ENCODE measurements at regions not wholly inside any gene's neighbourhood (a gene's known extent, or its start where the extent isn't known, plus 50 kb on each side); places are given as distances from the start of the nearest gene placed in this dataset.
A peak's percentile ranks its signal among the peaks of the same experiment; 100 is the strongest.
"Not testable (repeated sequence)": the region's sequence is repeated elsewhere in the genome, so short reads cannot be mapped to it uniquely, and the experiment has no call there.

GRCh38 chr16:25563700-25564099 lies 128.1 kb upstream of the HS3ST4 start:
- DNase-seq (ENCODE audit: low read depth), result no peak

DNA sequence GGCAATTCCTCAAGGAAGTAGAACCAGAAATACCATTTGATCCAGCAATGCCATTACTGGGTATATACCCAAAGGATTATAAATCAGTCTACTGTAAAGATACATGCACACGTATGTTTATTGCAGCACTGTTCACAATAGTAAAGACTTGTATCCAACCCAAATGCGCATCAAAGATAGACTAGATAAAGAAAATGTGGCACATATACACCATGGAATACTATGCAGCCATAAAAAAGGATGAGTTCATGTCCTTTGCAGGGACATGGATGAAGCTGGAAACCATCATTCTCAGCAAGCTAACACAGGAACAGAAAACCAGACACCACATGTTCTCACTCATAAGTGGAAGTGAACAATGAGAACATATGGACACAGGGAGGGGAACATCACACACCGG lies 130.0 kb upstream of the HS3ST4 start:
- DNase-seq (ENCODE audit: low read depth), result not testable (repeated sequence)

DNA sequence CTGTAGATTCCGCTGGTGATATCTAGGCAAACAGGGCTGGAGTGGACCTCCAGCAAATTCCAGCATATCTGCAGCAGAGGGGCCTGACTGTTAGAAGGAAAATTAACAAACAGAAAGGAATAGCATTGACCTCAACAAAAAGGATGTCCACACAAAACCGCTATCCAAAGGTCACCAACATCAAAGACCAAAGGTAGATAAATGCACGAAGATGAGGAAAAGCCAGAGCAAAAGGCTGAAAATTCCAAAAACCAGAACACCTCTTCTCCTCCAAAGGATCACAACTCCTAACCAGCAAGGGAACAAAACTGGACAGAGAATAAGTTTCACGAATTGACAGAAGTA lies 134.8 kb upstream of the HS3ST4 start:
- not testable (repeated sequence) for DNase-seq (ENCODE audit: low read depth)

- not testable (repeated sequence) for DNase-seq (ENCODE audit: low read depth)
These were observed 135.3 kb upstream of the HS3ST4 start for GRCh38 chr16:25556289-25556967.

DNA sequence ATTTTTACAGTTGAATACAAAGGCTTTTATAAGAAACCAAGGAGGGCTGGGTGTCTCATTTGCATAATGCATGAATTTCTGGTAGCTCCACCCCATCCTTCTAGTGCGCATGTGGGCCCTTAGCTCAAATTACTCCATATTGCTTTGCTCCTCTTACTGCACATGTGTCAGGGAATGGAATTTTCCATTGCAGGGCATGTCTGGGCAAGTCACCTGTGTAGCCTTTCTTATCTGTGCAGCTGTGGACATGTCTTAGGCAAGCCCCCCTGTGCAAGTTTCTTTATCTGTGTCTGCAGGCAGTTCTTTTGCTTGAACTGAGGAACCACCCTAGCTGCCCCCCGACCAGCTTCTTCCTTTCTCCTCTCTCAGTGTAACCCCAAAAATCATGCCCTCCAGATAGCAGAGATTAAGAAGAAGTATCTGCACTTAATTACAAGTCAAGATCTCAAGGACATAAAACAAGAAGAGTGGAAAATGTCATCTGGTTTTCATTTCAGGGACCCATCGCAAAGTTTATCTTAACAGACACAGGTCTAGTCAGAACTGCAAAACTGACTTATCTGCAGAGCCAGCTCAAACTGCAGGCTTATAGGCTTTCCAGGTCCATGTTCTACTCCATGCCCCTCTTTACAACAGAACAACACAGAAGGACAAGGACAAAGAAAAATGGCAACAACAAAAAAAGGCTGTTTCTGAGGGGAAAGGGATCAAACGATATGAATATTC lies 137.9 kb upstream of the HS3ST4 start:
- DNase-seq (ENCODE audit: low read depth), result peak; percentile 29

- DNase-seq (ENCODE audit: low read depth), result no peak
These were observed 141.1 kb upstream of the HS3ST4 start for GRCh38 chr16:25550647-25551046.

DNA sequence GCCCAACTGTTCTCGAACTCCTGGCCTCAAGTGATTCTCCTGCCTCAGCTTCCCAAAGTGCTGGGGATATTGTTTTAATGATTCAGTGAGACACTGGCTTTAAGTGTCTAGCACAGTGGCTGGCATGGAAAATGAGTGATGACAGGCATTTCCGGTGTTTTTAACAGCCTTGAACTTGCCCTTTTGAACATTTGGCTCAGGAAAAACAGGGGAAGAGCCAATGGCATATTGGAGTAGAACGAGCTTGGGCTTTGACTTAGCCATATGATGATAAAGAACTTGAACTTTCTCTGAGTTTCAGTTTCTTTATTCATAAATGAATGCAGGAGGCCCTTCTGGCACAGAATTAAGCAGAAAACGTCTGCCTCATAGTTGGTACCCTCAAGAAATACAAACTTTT lies 145.0 kb upstream of the HS3ST4 start:
- peak; percentile 20 for DNase-seq (ENCODE audit: low read depth)

DNA sequence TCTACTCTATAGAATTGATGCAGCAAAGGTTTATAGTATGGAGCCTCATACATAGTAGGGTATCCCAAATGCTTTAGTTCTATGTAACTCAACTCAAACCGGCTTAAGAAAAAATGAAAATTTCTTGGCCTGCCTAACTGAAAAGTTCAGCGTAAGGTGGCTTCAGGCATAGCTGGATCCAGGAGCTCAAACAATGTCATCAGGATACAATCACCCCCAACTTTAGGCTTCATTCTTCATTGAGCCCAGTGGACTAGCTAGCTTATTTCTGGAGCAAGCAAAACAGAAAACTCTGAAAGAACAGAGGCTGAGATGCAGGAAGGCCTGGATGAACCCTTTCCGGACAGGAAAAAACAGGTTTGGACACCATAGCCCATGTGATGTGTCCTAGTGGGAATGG lies 147.5 kb upstream of the HS3ST4 start:
- DNase-seq (ENCODE audit: low read depth), result no peak

GRCh38 chr16:25542306-25542705 lies 149.5 kb upstream of the HS3ST4 start:
- no peak for DNase-seq (ENCODE audit: low read depth)

DNA sequence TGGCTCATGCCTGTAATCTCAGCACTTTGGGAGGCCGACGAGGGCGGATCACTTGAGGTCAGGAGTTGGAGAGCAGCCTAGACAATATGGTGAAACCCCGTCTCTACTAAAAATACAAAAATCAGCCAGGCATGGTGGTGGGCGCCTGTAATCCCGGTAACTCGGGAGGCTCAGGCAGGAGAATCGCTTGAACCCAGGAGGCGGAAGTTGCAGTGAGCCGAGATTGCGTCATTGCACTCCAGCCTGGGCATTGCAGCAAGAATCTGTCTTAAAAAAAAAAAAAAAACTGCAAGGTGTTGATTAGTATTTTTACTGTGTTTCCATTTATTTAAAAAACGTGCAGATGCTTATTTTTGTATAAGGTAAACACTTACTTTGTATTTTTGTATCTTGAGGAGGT lies 152.0 kb upstream of the HS3ST4 start:
- DNase-seq (ENCODE audit: low read depth), result not testable (repeated sequence)

DNA sequence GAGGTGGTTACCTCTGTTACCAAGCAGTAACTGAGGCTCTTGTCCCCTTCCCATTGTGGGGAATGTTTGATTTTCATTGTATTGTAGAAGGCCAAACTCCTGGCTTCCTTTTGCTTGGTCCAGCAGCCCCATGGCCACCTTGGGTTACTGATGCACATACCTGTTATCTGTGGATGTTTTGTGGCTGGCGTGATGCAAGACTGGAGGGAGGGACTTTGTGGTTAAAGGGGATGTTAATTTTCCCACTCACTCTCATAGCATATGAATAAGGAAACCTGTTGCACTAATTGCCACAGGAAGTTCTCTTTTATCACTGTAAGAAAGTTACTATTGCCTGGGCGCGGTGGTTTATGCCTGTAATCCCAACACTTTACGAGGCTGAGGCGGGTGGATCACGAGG lies 168.6 kb upstream of the HS3ST4 start:
- no peak for DNase-seq (ENCODE audit: low read depth)

DNA sequence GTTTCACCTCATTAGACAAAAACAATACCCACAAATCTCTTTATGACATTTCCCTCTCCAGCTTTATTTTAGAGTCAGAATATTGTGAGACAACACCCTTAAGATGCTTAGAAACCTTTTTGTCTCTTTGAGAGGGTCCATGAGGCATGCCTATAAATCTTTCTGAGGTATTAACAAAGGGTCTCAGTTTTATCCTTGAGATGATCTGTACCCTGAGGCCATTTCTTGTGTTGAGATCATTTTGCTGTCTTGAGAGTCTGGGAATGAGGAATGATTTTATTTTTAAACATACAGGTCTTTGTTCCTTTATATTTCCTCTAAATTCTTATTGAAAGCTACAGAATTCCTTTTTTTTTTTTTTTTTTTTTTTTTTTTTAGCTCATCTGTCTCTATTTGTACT lies 179.7 kb upstream of the HS3ST4 start:
- DNase-seq (ENCODE audit: low read depth), result no peak

DNA sequence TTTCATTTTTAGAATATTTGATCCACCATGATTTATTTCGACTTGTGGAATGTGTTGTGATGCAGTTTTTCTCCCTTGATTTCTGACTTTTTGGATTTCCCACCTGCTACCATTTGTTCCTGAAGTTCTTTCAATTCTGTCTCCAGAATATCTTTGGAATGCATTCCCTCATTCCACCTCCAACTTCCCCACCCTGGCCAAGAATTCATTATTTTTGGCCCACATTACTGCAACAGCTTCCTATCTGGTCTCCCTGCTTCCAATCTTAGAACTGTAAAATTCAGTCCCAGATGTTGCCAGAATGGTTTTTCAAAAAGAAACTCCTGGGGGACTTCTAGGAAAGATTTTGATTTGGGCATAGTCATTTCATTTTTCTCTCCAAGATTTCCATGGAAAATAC lies 182.3 kb upstream of the HS3ST4 start:
- DNase-seq (ENCODE audit: low read depth), result no peak

DNA sequence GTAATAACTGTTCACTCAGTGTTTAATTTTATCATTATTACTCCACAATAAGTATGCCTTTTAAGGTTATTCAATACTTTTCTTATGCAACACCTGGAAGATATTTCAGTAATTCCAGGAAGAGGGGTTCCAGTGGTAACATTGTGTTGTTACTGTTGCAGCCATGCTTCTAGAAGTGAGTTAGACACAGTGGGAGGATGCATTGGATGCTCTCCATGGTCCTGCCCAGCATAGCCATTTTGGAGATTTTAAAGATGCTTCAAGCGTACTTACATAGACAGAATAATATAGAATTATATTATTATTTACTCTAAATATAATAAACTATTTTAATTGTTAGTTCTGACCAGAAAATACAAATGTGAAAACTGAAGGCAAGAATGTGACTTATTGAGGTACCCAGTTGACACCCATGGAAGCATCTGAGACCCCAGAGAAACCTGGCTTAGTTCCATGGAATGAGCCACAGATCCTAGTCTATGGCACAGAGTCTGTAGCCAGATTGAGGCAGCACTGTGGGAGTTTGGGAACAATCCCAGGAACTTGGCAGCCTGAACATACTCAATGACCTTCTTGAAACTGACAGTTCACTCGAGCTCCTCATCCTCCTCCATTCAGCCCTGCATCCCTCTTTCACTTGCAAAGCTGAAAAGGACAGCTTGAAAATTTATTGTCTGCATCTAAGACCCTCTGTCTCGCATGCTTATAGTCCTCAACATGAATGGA lies 190.1 kb upstream of the HS3ST4 start:
- DNase-seq (ENCODE audit: low read depth), result no peak

- DNase-seq (ENCODE audit: low read depth), result no peak
These were observed 197.5 kb upstream of the HS3ST4 start for GRCh38 chr16:25494292-25494691.

- peak; percentile 83 for DNase-seq (ENCODE audit: low read depth)
These were observed 198.5 kb upstream of the HS3ST4 start for GRCh38 chr16:25493136-25493811.

DNA sequence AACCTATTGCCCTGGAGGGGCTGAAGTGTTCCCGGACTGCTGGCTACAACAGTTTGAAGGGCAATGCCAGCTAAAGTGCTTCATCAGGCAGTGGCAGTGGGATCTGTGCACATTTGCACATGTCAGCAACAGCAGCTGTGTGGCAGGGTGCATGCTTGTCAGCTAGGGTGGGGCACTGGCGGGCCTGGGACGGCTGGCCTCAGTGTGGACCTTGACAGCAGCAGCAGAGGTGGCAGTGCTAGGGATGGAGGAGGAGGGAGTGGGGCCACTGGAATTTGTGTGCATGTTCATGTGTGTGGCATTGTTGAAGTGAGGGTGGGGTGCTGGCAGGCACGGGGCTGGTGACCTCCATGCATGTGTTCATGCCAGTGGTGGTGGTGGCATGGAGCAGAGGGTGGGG lies 203.3 kb upstream of the HS3ST4 start:
- no peak for DNase-seq (ENCODE audit: low read depth)

DNA sequence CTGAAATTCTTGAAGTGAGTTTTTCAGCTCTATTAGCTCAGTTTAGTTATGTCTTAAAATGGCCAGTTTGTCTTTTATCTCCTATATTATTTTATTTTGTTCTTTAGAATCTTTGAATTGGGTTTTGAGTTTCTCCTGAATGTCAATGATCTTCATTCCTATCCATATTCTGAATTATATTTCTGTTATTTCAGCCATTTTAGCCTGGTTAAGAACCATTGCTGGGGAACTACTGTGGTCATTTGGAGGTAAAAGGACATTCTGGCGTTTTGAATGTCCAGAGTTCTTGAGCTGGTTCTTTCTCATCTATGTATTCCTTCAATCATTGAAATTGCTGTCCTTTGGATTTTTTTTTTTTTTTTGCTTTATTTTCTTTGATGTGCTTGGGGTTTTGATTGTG lies 203.9 kb upstream of the HS3ST4 start:
- no peak for DNase-seq (ENCODE audit: low read depth)

- DNase-seq (ENCODE audit: low read depth), result peak; percentile 53
These were observed 210.1 kb upstream of the HS3ST4 start for GRCh38 chr16:25481636-25482035.

DNA sequence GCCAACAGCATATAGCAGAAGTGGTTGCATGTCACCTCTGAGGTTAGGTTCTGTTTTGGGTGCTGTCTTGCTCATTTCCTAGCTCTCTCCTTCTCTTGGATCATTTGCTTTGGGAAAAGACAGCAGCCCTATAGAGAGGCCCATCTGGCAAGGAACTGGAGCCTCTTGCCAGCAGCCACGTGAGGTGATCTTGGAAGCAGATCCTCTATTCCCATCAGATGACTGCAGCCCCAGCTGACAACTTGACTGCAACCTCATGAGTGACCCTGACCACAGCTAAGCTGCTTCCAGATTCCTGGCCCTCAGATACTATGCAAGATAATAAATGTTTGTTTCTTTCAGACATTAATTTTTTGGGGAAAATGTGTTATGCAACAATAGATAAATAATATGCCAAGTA lies 213.3 kb upstream of the HS3ST4 start:
- no peak for DNase-seq (ENCODE audit: low read depth)

DNA sequence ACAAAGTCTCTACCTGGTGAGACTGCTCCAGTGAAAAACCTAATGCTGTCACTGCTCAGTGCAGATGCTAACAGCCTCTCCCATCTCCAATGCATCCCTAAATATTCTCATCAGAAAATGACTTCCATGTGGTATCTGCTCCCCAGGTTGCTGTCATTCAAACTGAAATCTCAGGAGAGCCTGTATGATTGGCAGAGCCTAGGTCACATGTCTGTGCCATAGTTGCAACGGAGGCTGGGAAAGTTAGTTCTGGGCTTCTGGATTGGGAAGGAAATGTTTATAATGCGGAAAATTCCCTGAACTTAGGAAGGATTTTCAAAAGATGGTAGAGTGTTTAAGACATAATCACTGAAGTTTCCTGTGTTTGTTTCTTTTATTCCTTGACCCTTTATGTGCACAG lies 206.4 kb upstream of the ZKSCAN2 start:
- no peak for DNase-seq (ENCODE audit: low read depth)

DNA sequence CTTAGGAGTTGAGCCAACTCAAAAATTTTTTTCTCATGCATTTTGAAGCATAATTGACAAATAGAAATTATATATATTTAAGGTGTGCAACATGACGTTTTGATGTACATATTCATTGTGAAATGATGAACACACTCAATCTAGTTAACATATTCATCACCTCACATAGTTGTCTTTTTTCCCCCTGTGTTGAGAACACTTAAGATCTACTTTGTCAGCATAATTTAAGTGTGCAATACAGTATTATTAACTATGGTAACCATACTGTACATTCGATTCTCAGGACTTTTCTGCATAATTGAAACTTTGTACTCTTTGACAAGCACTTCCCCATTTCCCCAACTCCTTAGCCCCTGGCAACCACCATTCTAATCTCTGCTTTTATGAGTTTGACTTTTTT lies 192.2 kb upstream of the ZKSCAN2 start:
- no peak for DNase-seq (ENCODE audit: low read depth)
